Activated CD4-positive, alpha-beta T cell treated with anti-CD3 and anti-CD28 coated beads, Interleukin-2, amount 50 U/mL, for 4 hours (primary cell): ENCODE measurements at regions not wholly inside any gene's neighbourhood (a gene's known extent, or its start where the extent isn't known, plus 50 kb on each side); places are given as distances from the start of the nearest gene placed in this dataset.

ENCODE experiments used
- DNase-seq, 2 experiments: peaks; one replicate each; pipeline ENCODE4 v3.0.0-alpha.2; 2020

DNA sequence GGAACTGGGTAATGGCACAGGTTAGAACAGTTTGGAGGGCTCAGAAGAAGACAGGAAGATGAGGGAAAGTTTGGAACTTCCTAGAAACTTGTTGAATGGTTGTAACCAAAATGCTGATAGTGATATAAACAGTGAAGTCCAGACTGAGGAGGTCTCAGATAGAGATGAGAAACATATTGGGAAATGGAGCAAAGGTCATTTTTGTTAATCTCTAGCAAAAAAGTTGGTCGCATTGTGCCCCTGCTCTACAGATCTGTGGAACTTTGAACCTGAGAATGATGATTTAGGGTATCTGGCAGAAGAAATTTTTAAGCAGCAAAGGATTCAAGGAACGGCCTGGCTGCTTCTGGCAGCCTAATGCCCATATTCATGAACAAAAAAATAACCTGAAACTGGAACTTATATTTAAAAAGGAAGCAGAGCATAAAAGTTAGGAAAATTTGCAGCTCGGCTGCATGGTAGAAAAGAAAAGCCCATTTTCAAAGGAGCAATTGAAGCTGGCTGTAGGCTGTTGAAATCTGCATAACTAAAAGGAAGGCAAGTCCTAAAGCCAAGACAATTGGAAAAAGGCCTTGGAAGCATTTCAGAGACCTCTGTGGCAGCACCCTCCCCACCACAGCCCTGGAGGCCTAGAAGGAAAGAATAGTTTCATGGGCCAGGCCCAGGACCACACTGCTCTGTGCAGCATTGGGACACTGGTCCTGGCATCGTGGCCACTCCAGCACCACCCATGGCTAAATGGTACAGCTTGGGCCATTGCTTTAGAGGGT is 182.6 kb upstream of the CD96 start:
- DNase-seq = no peak

GRCh38 chr3:111362381-111363009 is 179.5 kb upstream of the CD96 start:
- no peak for DNase-seq

DNA sequence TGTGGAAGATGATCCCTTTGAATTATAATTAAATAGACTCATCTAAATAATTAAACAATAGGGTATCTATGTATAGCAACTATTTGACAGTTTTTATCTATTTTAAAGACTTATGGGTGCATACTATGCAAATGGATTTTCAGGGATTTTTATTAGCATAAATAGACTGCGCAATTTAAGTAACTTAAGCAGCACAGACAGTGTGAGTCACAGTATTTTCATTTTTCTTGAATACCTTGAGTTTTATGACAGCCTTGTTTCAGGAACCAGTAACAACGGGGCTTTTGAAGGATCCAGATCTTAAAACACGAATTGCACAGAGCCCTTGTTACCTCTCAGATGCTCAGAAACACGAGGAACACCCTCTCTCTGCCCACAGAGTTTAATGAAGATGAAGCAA is 175.5 kb upstream of the CD96 start:
- DNase-seq = no peak

- no peak for DNase-seq
Measured at GRCh38 chr3:111368056-111368455, 173.9 kb upstream of the CD96 start.

DNA sequence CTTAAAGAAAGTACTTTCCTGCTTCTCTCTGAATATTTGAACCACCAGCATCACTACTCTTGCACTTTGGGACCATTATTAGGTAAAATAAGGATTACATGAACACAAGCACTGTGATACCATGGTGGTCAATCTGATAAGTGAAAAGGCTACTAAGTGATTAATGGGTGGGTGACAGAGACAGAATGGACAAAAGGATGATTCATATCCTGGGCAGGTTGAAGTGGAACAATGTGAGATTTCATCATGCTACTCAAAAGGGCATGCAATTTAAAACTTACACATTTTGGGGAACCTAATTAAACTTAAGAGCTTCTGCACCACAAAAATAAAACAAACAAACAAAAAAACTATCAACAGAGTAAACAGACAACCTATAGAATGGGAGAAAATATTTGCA is 172.0 kb upstream of the CD96 start:
- no peak for DNase-seq

GRCh38 chr3:111373239-111373638 is 168.8 kb upstream of the CD96 start:
- no peak for DNase-seq

GRCh38 chr3:111373861-111374260 is 168.1 kb upstream of the CD96 start:
- DNase-seq = no peak

GRCh38 chr3:111385971-111386495 is 156.0 kb upstream of the CD96 start:
- no peak for DNase-seq

- DNase-seq = peak; percentile 9 to 26
Measured at GRCh38 chr3:111392894-111393398, 149.1 kb upstream of the CD96 start.

- no peak for DNase-seq
Measured at GRCh38 chr3:111412656-111413055, 129.3 kb upstream of the CD96 start.

- no peak for DNase-seq
Measured at GRCh38 chr3:111414531-111414930, 127.5 kb upstream of the CD96 start.

- DNase-seq = no peak
Measured at GRCh38 chr3:111415018-111415417, 127.0 kb upstream of the CD96 start.

- DNase-seq = no peak
Measured at GRCh38 chr3:111418391-111418790, 123.6 kb upstream of the CD96 start.

- no peak for DNase-seq
Measured at GRCh38 chr3:111428301-111428700, 113.7 kb upstream of the CD96 start.

DNA sequence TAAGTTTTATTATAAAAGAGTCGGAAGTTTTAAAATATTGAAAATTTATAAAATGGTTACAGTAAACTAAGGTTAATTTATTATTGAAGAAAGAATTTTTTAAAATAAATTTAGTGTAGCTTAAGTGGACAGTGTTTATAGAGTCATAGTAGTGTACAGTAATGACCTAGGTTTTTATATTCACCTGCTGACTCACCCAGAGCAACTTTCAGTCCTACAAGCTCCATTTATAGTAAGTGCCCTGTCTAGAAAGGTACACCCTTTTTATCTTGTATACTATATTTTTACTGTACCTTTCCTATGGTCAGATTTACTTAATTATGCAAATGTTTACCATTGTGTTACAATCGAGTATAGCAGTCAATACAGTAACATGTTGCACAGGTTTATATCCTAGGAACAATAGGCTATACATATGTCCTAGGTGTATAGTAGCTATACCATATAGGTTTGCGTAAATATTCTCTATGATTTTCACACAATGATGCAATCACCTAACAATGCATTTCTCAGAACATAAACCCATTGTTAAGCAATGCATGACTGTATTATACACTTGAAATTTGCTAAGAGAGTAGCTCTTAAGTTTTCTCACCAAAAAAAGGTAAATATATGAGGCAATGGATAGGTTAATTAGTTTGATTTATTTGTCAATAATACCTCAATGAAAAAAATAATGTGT is 106.9 kb upstream of the CD96 start:
- no peak for DNase-seq

DNA sequence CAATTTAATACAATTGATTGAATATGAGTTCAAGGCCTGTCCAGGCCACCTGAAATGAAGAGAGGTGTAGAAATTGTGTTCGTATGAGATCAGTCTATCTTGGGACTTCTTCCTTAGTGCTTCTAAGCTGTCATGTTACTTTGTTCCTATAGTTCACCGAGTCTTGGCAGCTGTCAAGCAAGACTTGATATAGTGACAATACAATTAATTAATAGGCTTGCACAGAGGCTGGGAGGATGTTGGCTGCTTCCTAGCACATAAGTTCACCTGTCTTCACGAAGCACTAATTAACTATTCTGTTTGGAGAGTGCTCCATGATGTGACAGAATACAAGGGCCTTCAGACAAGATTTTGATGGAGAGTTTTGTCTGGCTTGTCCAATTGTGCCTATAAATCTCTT is 103.7 kb upstream of the CD96 start:
- no peak for DNase-seq

GRCh38 chr3:111454551-111454950 is 87.4 kb upstream of the CD96 start:
- no peak for DNase-seq

- no peak for DNase-seq
Measured at GRCh38 chr3:111465081-111465670, 76.8 kb upstream of the CD96 start.

DNA sequence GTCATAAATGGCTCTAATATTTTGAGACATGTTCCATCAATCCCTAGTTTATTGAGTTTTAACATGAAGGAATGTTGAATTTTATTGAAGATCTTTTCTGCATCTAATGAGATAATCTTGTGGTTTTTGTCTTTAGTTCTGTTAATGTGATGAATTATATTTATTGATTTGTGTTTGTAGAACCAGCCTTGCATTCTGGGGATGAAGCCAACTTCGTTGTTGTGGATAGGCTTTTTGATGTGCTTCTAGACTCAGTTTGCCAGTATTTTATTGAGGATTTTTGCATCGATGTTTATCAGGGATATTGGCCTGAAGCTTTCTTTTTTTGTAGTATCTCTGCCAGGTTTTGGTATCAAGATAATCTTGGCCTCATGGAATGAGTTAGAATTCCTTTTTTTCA is 72.0 kb upstream of the CD96 start:
- no peak for DNase-seq

- no peak for DNase-seq
Measured at GRCh38 chr3:111471831-111472230, 70.2 kb upstream of the CD96 start.

DNA sequence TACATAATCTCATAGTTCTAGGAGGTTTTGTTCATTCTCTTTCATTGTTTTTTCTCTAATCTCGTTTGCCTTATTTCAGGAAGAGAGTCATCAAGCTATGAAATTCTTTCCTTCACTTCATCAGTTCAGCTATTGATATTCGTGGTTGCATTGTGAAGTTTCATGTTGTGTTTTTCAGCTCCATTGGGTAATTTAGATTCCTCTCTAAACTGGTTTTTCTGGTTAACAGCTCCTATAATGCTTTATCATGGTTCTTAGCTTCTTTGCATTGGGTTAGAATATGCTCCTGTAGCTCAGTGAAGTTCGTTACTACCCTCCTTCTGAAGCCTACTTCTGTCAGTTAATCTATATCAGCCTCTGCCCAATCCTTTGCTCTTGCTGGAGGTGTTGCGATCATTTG is 69.4 kb upstream of the CD96 start:
- DNase-seq = no peak

DNA sequence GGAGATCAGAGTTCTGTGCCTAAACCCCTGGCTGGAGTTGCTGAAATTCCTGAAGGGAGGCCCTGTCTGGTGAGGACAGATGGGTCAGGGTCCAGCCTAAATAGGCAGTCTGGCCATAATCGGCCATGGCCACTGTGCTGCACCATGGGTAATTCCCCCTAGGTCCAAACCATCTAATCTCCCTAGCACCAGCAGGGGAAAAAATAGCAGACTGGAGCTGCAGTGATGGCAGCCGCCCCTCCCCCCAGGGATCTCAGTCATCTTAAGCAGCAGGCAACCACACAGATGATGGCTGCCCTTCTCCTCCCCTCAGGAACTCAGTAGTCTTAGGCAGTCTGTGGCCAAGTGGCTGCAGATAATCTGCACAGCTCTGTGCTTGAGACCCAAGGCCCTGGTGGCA is 68.4 kb upstream of the CD96 start:
- no peak for DNase-seq

- no peak for DNase-seq
Measured at GRCh38 chr3:111476701-111477100, 65.3 kb upstream of the CD96 start.
